Iris pigment epithelial cell (primary cell): ENCODE measurements at regions not wholly inside any gene's neighbourhood (a gene's known extent, or its start where the extent isn't known, plus 50 kb on each side); places are given as distances from the start of the nearest gene placed in this dataset.
A peak's percentile ranks its signal among the peaks of the same experiment; 100 is the strongest.
"Not testable (repeated sequence)": the region's sequence is repeated elsewhere in the genome, so short reads cannot be mapped to it uniquely, and the experiment has no call there.

Experiments
- DNase-seq: peaks from one replicate; pipeline ENCODE4 v3.0.0-alpha.2; 2011; ENCODE audit warnings: low read depth

- no peak for DNase-seq
Measured at GRCh38 chr12:47370421-47370820, 290.7 kb upstream of the AMIGO2 start.

GRCh38 chr12:47369085-47369484 is 289.3 kb upstream of the AMIGO2 start:
- no peak for DNase-seq

DNA sequence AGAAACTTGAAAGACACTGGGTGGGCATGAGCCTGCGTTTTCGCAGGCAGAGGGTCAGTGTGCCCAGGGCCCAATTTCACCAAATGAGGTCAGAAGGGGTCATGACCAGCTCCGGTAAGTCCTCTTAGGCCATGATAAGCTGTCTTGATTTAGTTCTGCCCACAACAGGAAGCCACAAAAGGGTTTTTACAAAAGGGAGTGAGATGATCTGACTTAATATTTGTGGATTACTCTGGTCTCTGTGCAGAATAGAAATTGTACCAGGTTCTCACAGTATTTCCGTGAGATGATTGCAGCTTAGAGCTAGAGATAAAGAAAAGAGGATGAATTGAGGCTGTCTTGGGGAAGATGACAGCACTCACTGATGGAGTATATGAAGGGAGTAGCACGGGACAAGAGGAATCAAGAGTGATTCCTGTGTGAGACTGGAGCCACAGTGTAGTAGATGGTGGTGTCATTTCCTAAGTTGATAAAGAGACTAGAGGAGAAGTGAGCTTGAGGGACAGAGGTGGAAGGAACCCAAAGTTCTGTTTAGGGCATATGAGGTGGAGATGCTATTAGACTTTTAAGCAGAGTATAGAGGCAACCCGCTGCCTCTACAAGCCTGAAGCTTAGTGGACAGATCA is 288.3 kb upstream of the AMIGO2 start:
- no peak for DNase-seq

- DNase-seq = no peak
Measured at GRCh38 chr12:47366579-47366978, 286.8 kb upstream of the AMIGO2 start.

DNA sequence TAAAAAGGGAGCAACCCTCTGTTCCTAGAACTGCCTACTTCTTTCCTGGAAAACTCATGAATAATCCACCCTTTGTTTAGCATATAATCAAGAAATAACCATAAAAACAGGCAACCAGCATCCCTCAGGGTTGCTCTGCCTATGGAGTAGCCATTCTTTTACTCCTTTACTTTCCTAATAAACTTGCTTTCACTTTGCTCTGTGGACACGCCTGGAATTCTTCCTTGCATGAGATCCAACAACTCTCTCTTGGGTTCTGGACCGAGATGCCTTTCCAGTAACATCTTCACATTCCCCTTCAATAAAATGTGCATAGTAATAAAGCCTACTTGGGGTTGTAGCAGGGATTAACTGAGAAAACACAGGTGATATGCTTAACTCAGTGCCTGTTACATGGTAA is 286.4 kb upstream of the AMIGO2 start:
- DNase-seq = no peak

GRCh38 chr12:47365443-47366076 is 285.8 kb upstream of the AMIGO2 start:
- not testable (repeated sequence) for DNase-seq

GRCh38 chr12:47364261-47364660 is 284.5 kb upstream of the AMIGO2 start:
- DNase-seq = no peak

- DNase-seq = no peak
Measured at GRCh38 chr12:47362126-47362705, 282.5 kb upstream of the AMIGO2 start.

DNA sequence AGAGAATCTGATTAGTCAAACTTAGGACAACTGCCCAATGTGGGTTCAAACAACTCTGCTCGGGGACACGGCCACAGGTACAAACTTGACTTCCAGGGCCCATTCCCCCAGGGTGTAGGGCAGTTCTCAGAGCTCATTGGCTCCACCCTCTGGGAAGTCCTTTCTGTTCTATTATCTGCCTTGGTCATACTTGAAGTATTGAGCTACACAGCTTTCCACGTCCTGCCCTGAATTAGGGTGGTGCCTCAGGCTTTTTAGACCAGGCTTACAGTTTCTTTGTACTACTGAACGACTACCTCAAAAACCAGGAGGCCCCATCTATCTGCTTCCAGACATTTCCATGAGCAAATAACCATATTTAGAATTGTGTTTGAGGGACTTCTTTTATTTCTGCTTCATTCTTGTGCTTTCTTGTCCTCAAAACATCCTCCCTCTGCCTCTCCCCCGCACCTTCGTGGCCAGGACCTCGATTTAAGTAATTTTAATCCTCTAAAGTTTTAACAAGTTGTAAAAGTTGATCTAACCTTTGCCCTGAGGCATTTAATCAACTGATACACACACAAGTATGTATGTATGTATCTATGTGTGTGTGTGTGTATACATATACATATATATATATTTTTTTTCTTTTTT is 281.7 kb upstream of the AMIGO2 start:
- no peak for DNase-seq

DNA sequence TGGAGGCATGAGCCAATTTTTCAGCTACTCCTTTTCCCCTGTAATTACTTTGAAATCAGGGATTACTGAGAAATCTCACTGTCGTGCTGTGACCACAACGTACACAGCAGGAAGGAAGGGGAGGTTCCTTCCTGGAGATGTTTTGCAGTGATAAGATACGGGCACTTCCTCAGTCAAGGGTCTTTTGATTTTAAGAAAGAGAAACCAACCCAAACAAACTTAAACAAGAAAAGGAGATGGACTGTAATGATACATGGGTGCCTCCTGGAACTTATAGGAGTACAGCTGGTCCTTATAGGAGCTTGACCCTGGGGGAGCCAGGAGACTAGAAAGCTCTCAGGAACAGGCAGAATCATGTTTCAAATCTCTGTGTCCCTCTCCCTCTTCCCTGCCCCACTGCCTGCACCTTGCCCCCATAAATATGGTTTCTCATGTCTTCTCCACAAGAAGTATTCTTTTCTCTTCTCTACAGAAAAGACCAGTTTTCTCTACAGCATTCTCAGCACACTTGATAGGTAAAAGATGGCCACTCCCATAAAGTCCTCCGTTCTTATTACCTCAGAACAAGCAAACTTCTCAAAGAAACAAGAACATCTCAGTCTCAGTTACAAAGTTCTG is 281.1 kb upstream of the AMIGO2 start:
- peak; percentile 19 for DNase-seq

- no peak for DNase-seq
Measured at GRCh38 chr12:47360093-47360480, 280.3 kb upstream of the AMIGO2 start.

GRCh38 chr12:47359310-47360092 is 279.7 kb upstream of the AMIGO2 start:
- no peak for DNase-seq

- not testable (repeated sequence) for DNase-seq
Measured at GRCh38 chr12:47357006-47357405, 277.2 kb upstream of the AMIGO2 start.

DNA sequence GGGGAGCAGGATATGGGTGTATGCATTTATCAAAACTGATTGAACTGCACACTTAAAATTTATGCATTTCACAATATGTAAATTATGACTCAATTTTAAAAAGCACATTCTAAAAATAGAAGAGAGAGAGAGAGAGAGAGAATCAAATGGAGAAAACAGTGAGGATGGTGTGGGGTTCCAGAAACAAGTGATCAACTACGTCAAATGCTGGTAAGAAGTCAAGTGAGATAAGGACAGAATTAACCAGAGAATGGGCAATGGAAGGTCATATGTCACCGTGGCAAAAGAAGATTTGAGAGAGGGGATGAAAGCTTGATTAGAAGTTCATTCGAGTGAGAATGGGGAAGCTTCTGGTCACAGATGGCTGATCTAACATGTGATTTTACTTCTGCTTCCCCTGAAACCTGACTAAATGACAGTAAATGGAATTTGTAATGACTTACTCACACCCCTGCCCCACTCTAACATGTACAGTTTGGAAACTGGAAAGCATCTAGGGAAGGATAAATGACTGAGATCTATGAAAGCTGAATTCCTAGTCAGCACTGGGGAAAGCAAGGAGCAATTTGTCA is 276.5 kb upstream of the AMIGO2 start:
- DNase-seq = peak; percentile 9

GRCh38 chr12:47353508-47353907 is 273.7 kb upstream of the AMIGO2 start:
- DNase-seq = no peak

- DNase-seq = no peak
Measured at GRCh38 chr12:47352067-47352466, 272.3 kb upstream of the AMIGO2 start.

DNA sequence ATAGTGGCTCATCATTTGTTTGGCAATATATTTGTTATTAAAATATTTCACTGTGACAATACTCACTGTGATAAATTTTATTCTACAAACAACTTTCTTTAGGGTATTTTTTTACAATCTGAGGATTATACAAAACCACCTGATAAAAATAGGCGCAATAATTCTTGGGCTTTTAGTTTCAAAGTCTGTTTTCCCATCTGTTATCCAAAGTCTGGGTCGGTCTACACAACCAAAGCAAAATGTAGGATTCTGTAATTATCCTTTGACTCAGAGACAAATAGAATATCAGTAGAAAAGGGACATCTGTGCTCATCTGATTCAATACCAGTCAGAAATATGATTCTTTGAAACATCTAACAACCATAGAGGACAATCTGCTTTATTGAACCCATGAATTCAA is 271.8 kb upstream of the AMIGO2 start:
- no peak for DNase-seq

GRCh38 chr12:47350062-47350408 is 270.3 kb upstream of the AMIGO2 start:
- DNase-seq = peak; percentile 24

GRCh38 chr12:47349137-47350061 is 269.6 kb upstream of the AMIGO2 start:
- no peak for DNase-seq

DNA sequence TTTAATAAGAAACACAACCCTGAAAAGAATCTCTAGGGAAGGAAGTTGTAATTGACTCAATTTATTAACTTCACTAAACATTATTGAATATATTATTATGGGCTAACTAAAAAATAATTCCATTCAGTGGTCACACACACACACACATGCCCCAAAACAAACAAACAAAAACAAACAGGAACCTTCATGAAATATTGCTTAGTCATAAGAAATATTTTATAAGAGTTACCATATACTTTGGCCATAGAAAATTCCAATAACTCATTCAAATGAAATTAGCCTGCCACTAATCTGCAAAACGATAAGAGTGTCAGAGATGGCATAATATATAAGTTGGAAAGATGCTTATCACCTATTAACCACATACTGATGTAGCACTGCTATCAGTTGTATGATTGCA is 268.4 kb upstream of the AMIGO2 start:
- no peak for DNase-seq
